NCI-H2107 treated with DMSO at 0.1 percent for 48 hours (cell line): ENCODE measurements at regions not wholly inside any gene's neighbourhood (a gene's known extent, or its start where the extent isn't known, plus 50 kb on each side); places are given as distances from the start of the nearest gene placed in this dataset.
"Not testable (repeated sequence)": the region's sequence is repeated elsewhere in the genome, so short reads cannot be mapped to it uniquely, and the experiment has no call there.

Experiments used
- DNase-seq: peaks from one replicate; lab custom pipeline; 2025; ENCODE audit not compliant: unreplicated experiment; lab: John Stamatoyannopoulos, UW

DNA sequence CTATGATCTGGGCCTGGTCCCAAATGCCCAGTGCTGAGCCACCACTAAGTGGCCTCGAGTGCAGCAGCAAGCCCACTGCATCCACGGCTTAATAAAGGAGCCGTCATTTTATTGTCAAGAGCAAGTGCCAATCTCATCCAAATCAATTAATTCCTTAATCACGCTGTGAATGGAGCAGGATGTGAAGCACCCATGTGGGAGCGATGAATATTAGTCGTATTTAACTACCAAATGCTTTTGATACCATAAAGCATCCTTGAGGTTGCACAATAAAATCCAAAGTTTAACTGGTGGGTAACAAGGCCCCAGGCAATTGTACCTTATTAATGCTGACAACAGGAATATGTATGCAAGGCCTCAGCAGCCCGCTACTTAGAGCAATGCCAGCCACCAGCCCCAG, 226.0 kb upstream of the C16orf82 start:
- DNase-seq: no peak

- DNase-seq: no peak
These were observed 210.5 kb upstream of the C16orf82 start for GRCh38 chr16:26856271-26856670.

- DNase-seq: no peak
These were observed 209.9 kb upstream of the C16orf82 start for GRCh38 chr16:26856791-26857190.

- DNase-seq: no peak
These were observed 209.4 kb upstream of the C16orf82 start for GRCh38 chr16:26857371-26857770.

DNA sequence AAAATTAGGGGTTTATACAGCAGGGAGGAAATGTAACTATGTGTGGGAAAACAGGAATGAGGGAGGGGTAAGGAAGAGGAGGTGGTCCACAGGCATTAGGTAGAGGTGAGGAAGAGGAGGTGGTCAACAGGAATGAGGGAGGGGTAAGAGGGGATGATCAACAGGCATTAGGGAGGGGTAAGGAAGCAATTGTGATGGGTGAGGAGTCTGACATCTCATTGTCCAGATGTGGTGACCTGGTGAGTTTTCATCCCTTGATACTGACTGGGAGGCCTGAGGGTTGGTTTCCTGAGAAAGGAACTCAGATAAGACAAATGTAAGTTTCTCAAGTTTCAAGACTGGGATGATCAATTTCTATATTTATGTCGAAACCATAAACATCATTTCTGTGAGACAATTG, 206.2 kb upstream of the C16orf82 start:
- DNase-seq: no peak

DNA sequence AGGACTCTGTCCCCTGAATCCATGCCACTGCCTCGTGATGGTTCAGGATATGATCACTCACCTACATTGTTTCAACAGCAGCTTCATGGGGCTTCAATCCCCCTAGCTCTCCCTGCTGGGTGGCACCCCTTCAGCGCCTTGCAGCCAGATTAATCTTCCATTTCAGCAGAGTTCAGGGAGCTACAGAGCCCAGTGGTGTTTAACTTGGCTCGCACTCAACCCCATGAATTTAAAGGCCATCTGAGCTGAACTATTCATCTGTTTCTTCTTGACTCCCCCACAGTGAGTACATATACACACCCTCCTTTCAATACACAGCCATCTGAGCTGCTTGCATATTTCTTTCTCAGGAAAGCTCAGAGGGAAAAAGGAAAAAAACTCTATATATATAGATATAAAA, 202.8 kb upstream of the C16orf82 start:
- no peak for DNase-seq

GRCh38 chr16:26874318-26874717, 192.4 kb upstream of the C16orf82 start:
- not testable (repeated sequence) for DNase-seq

GRCh38 chr16:26877421-26877820, 189.3 kb upstream of the C16orf82 start:
- DNase-seq: no peak

GRCh38 chr16:26885674-26886073, 181.1 kb upstream of the C16orf82 start:
- DNase-seq: no peak

- DNase-seq: no peak
These were observed 177.0 kb upstream of the C16orf82 start for GRCh38 chr16:26889740-26890139.

GRCh38 chr16:26898200-26898599, 168.5 kb upstream of the C16orf82 start:
- no peak for DNase-seq

GRCh38 chr16:26901196-26901861, 165.4 kb upstream of the C16orf82 start:
- DNase-seq: no peak

GRCh38 chr16:26901983-26902382, 164.7 kb upstream of the C16orf82 start:
- no peak for DNase-seq

DNA sequence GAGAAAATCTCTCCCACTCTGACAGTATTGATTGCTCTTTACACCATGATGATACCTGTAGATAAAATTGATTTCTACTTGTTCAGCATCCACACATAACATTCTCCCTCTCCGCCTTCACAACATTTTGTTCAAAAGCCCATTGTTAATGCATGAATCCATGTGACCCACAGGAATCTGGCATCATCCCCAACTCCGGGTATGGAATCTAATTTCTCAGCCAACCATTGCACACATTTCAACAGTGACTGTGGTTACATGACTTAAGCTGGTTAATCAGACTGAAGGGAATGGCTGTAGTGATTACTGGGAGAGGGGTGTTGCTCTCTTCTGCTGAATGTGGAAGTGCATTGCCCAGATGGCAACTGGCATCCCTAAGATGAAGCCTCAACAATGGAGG, 161.4 kb upstream of the C16orf82 start:
- no peak for DNase-seq

- DNase-seq: no peak
These were observed 157.1 kb upstream of the C16orf82 start for GRCh38 chr16:26909623-26910022.

DNA sequence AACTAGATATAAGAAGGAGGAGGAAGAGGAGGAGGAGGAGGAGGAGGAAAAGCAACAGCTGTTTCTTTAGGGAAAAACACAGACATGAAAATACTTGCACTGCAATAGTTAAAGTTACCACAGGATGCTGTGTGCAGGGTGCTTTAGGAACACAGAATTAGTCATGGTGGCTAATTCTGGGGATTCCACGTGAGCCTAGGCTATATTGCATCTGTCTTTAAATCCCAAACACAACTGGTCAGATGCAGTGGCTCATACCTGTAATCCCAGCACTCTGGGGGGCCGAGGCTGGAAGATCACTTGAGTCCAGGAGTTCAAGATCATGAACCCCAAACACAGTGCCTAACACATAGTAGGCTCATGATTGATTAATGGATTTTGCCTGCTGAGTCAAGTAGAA, 155.3 kb upstream of the C16orf82 start:
- no peak for DNase-seq

DNA sequence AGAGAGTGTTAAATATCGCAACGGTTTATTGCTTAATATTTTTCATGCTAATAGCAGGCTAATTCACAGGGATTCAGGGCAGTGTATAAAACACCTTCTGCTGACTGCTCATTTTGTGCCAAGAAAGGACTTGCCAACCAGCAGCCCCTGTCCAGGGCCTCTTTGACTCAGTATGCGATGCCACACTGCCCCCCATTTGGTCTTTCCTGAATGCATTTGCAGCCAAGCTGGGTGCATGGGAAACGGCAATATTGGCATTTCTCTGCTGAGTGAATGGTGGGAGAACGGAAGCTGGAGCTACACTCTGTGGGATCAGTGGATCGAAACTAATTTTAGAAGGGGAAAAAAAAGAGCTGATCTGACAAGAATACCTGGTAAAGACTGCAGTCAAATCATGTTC, 152.9 kb upstream of the C16orf82 start:
- no peak for DNase-seq

- no peak for DNase-seq
These were observed 135.7 kb upstream of the C16orf82 start for GRCh38 chr16:26930786-26931581.

- no peak for DNase-seq
These were observed 116.1 kb upstream of the C16orf82 start for GRCh38 chr16:26950636-26951035.

DNA sequence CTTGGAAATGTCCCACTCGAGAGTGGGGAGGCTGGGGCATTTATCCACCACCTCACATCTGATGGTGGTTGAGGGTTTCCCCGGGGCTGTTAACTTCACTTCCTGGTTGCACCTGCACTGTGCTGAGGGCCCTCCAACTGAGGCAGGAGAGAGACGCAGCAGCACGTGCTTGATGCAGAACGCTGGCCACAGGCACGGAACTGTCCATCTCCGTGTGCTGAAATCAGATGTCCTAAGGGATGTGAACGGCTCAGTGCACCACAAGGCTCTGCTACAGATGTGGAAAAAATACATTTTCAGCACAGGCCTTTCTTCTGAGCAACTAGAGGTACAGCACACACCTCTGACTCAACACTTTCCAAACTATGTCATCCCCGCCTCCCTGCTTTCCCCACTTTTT, 114.8 kb upstream of the C16orf82 start:
- no peak for DNase-seq

GRCh38 chr16:26952411-26952810, 114.3 kb upstream of the C16orf82 start:
- no peak for DNase-seq

- DNase-seq: no peak
These were observed 109.4 kb upstream of the C16orf82 start for GRCh38 chr16:26957283-26957859.
